Astrocyte (in vitro differentiated cells and primary cell): ENCODE measurements at regions not wholly inside any gene's neighbourhood (a gene's known extent, or its start where the extent isn't known, plus 50 kb on each side); places are given as distances from the start of the nearest gene placed in this dataset.

Source experiments
- DNase-seq: peaks from one replicate; pipeline ENCODE4 v3.0.0-alpha.2; 2010; ENCODE audit warnings: low read depth
- FAIRE-seq: peaks from 2 replicates; lab custom pipeline; 2011; peaks lifted over from hg19 to GRCh38; lab: Jason Lieb, UNC
- H2AFZ ChIP-seq: 2 replicates; pipeline ENCODE4 v1.6.0; 2012; ENCODE audit warnings: low read depth, low read length, inconsistent platforms
- H3K27ac ChIP-seq: 2 replicates; pipeline ENCODE4 v1.5.1; 2011; ENCODE audit warnings: low read depth, low read length, inconsistent platforms
- H3K27me3 ChIP-seq: 2 replicates; pipeline ENCODE4 v1.6.0; 2011; ENCODE audit warnings: low read length, inconsistent platforms; ENCODE audit not compliant: insufficient read depth
- H3K36me3 ChIP-seq: 2 replicates; pipeline ENCODE4 v1.5.1; 2011; ENCODE audit warnings: low read length, inconsistent platforms; ENCODE audit not compliant: insufficient read depth
- H3K4me1 ChIP-seq: 2 replicates; pipeline ENCODE4 v1.5.1; 2011; ENCODE audit warnings: low read length, inconsistent platforms; ENCODE audit not compliant: insufficient read depth
- H3K4me2 ChIP-seq: 2 replicates; pipeline ENCODE4 v1.6.0; 2012; ENCODE audit warnings: low read length, inconsistent platforms
- H3K4me3 ChIP-seq: 2 replicates; pipeline ENCODE4 v1.5.1; 2011; ENCODE audit warnings: low read depth, mild to moderate bottlenecking, low read length, inconsistent platforms; ENCODE audit not compliant: insufficient read depth
- H3K79me2 ChIP-seq: 2 replicates; pipeline ENCODE4 v1.6.0; 2012; ENCODE audit warnings: mild to moderate bottlenecking, low read length, inconsistent platforms; ENCODE audit not compliant: insufficient read depth
- H3K9ac ChIP-seq: 2 replicates; pipeline ENCODE4 v1.6.0; 2012; ENCODE audit warnings: mild to moderate bottlenecking, low read length, inconsistent platforms
- H3K9me3 ChIP-seq: 2 replicates; pipeline ENCODE4 v1.5.1; 2012; ENCODE audit warnings: low read depth, mild to moderate bottlenecking, low read length, inconsistent platforms; ENCODE audit not compliant: insufficient read depth
- H4K20me1 ChIP-seq: 2 replicates; pipeline ENCODE4 v1.6.0; 2012; ENCODE audit warnings: low read length, inconsistent platforms; ENCODE audit not compliant: insufficient read depth
- H3K27ac Mint-ChIP-seq: one replicate; pipeline ENCODE4 v1.8.0; 2021; ENCODE audit warnings: mild to moderate bottlenecking, mixed read lengths; ENCODE audit not compliant: unreplicated experiment
- H3K27me3 Mint-ChIP-seq: one replicate; pipeline ENCODE4 v1.8.0; 2021; ENCODE audit warnings: low read depth, mixed read lengths; ENCODE audit not compliant: unreplicated experiment
- H3K36me3 Mint-ChIP-seq: one replicate; pipeline ENCODE4 v1.8.0; 2021; ENCODE audit warnings: low read depth, mixed read lengths; ENCODE audit not compliant: unreplicated experiment
- H3K4me1 Mint-ChIP-seq: one replicate; pipeline ENCODE4 v1.8.0; 2021; ENCODE audit warnings: low read depth, mixed read lengths; ENCODE audit not compliant: unreplicated experiment
- H3K4me3 Mint-ChIP-seq: one replicate; pipeline ENCODE4 v1.8.0; 2021; ENCODE audit warnings: mild to moderate bottlenecking, moderate library complexity, mixed read lengths; ENCODE audit not compliant: unreplicated experiment
- H3K9me3 Mint-ChIP-seq: one replicate; pipeline ENCODE4 v1.8.0; 2021; ENCODE audit warnings: mild to moderate bottlenecking, mixed read lengths; ENCODE audit not compliant: unreplicated experiment
- CTCF ChIP-seq: IDR thresholded peaks from 2 replicates; pipeline ENCODE4 v1.5.1; 2011; ENCODE audit warnings: low read depth, mild to moderate bottlenecking, inconsistent platforms, low read length, moderate library complexity; ENCODE audit not compliant: insufficient read depth
- EZH2 ChIP-seq: IDR thresholded peaks from 2 replicates; pipeline ENCODE4 v1.6.1; 2012; ENCODE audit warnings: mild to moderate bottlenecking, low read length, inconsistent platforms; ENCODE audit not compliant: insufficient read depth

- no peak for FAIRE-seq
- H3K9me3 Mint-ChIP-seq, result no peaks in the 10 kb centered on the region
Observed at GRCh38 chr5:125047871-125048270, 301.4 kb upstream of the ZNF608 start.

GRCh38 chr5:125049721-125050702, 303.6 kb upstream of the ZNF608 start:
- H4K20me1 ChIP-seq, result no peaks in the 10 kb centered on the region
- Mint-ChIP-seq H3K9me3 (no peaks in the 10 kb centered on the region), H3K36me3 (no peaks in the 10 kb centered on the region), H3K27me3 (no peaks in the 10 kb centered on the region), H3K27ac (no peak overlapping the region), H3K4me1 (peaks cover 11% of the 10 kb centered on the region), H3K4me3 (no peak overlapping the region)
- no peaks in the 10 kb centered on the region for H3K36me3 ChIP-seq
- no peak overlapping the region for H2AFZ ChIP-seq
- no peak overlapping the region for H3K4me3 ChIP-seq
- no peaks in the 10 kb centered on the region for H3K79me2 ChIP-seq
- no peak overlapping the region for H3K9ac ChIP-seq
- H3K4me2 ChIP-seq, result peak overlapping the region; percentile 6
- peak overlapping the region; percentile 4 for H3K27ac ChIP-seq
- no peaks in the 10 kb centered on the region for H3K27me3 ChIP-seq
- peaks cover 10% of the 10 kb centered on the region for H3K4me1 ChIP-seq
- H3K9me3 ChIP-seq, result no peaks in the 10 kb centered on the region
- FAIRE-seq (no peak), DNase-seq (no peak)
- no peak for TF ChIP-seq EZH2
- TF ChIP-seq CTCF, result no peak

More at GRCh38 chr5:125047871-125048270, 301.4 kb upstream of the ZNF608 start:
- Mint-ChIP-seq H3K27ac (no peak overlapping the region), H3K4me3 (no peak overlapping the region), H3K4me1 (peaks cover 29% of the 10 kb centered on the region), H3K36me3 (no peaks in the 10 kb centered on the region), H3K27me3 (no peaks in the 10 kb centered on the region)
- H2AFZ ChIP-seq, result no peak overlapping the region
- H3K79me2 ChIP-seq, result no peaks in the 10 kb centered on the region
- no peak for TF ChIP-seq CTCF
- no peak for TF ChIP-seq EZH2
- no peak overlapping the region for H3K4me2 ChIP-seq
- no peaks in the 10 kb centered on the region for H4K20me1 ChIP-seq
- peaks cover 32% of the 10 kb centered on the region for H3K4me1 ChIP-seq
- no peak for DNase-seq
- H3K9me3 ChIP-seq, result no peaks in the 10 kb centered on the region
- no peak overlapping the region for H3K9ac ChIP-seq
- H3K4me3 ChIP-seq, result no peak overlapping the region
- H3K36me3 ChIP-seq, result no peaks in the 10 kb centered on the region
- H3K27ac ChIP-seq, result no peak overlapping the region
- no peaks in the 10 kb centered on the region for H3K27me3 ChIP-seq

- H3K36me3 Mint-ChIP-seq, result no peaks in the 10 kb centered on the region
- H3K4me3 ChIP-seq, result no peak overlapping the region
- no peak overlapping the region for H3K4me2 ChIP-seq
- H3K27ac Mint-ChIP-seq, result no peak overlapping the region
- H3K27ac ChIP-seq, result no peak overlapping the region
- no peaks in the 10 kb centered on the region for H3K27me3 ChIP-seq
- no peak overlapping the region for H3K9ac ChIP-seq
- H3K9me3 Mint-ChIP-seq, result no peaks in the 10 kb centered on the region
- FAIRE-seq, result no peak
- H3K79me2 ChIP-seq, result no peaks in the 10 kb centered on the region
- peaks cover 8% of the 10 kb centered on the region for H3K4me1 Mint-ChIP-seq
- no peaks in the 10 kb centered on the region for H3K27me3 Mint-ChIP-seq
- no peaks in the 10 kb centered on the region for H3K9me3 ChIP-seq
- H4K20me1 ChIP-seq, result no peaks in the 10 kb centered on the region
- H3K4me3 Mint-ChIP-seq, result no peak overlapping the region
- H3K4me1 ChIP-seq, result peaks cover 6% of the 10 kb centered on the region
- no peaks in the 10 kb centered on the region for H3K36me3 ChIP-seq
- DNase-seq, result no peak
- no peak overlapping the region for H2AFZ ChIP-seq
- TF ChIP-seq CTCF, result no peak
- no peak for TF ChIP-seq EZH2
Observed at GRCh38 chr5:125050926-125051325, 304.5 kb upstream of the ZNF608 start.
